ENCODE measurements at regions not wholly inside any gene's neighbourhood (a gene's known extent, or its start where the extent isn't known, plus 50 kb on each side); places are given as distances from the start of the nearest gene placed in this dataset.

- TF ChIP-seq E4F1 (CRISPR knock-in tag; IDR thresholded peaks at IDR 0.05; ENCODE audit: borderline replicate concordance) (no peak), CC2D1A (IDR thresholded peaks at IDR 0.05) (no peak), HMGXB4 (CRISPR knock-in tag; IDR thresholded peaks at IDR 0.05) (no peak), ETS2 (tag; IDR thresholded peaks at IDR 0.05; ENCODE audit: borderline replicate concordance, poor library complexity, severe bottlenecking) (no peak), GTF3C2 (IDR thresholded peaks at IDR 0.05; ENCODE audit: borderline replicate concordance, extremely low read depth, insufficient read length) (no peak), ARID3B (CRISPR knock-in tag; IDR thresholded peaks at IDR 0.05; ENCODE audit: borderline replicate concordance) (no peak), TSC22D4 (tag; IDR thresholded peaks at IDR 0.05) (no peak), E2F6 (IDR thresholded peaks at IDR 0.05; ENCODE audit: borderline replicate concordance in 1 of 2, extremely low read depth in 1 of 2, insufficient read depth in 1 of 2, insufficient read length in 1 of 2, low read depth in 1 of 2, low read length in 1 of 2, poor library complexity in 1 of 2, severe bottlenecking in 1 of 2) (no peak), EP400 (IDR thresholded peaks at IDR 0.05) (no peak)
These were observed 511.6 kb upstream of the MDFIC2 start (continued) for GRCh38 chr3:70824078-70824477.
